GM12865 (cell line): ENCODE measurements at regions not wholly inside any gene's neighbourhood (a gene's known extent, or its start where the extent isn't known, plus 50 kb on each side); places are given as distances from the start of the nearest gene placed in this dataset.

Experiments
- DNase-seq: peaks from one replicate; pipeline ENCODE4 v3.0.0; 2010; ENCODE audit warnings: low read depth
- H3K4me3 ChIP-seq: 2 replicates; pipeline ENCODE4 v1.5.1; 2011; ENCODE audit warnings: mild to moderate bottlenecking, low read depth, low read length, control low read depth
- CTCF ChIP-seq: IDR thresholded peaks from 2 replicates; pipeline ENCODE4 v1.5.1; 2011; ENCODE audit warnings: low read length, control low read depth, low read depth, inconsistent platforms; ENCODE audit not compliant: insufficient read depth; ENCODE audit errors: missing control alignments

GRCh38 chr10:85447690-85448089, 918.9 kb downstream of the GRID1 start:
- no peak for TF ChIP-seq CTCF
- no peak overlapping the region for H3K4me3 ChIP-seq
- DNase-seq, result no peak

GRCh38 chr10:85448716-85449115, 917.9 kb downstream of the GRID1 start:
- no peak for TF ChIP-seq CTCF
- no peak overlapping the region for H3K4me3 ChIP-seq
- no peak for DNase-seq

- TF ChIP-seq CTCF, result no peak
- no peak for DNase-seq
- no peak overlapping the region for H3K4me3 ChIP-seq
Observed at GRCh38 chr10:85454386-85454785, 912.2 kb downstream of the GRID1 start.

GRCh38 chr10:85457191-85457590, 909.4 kb downstream of the GRID1 start:
- DNase-seq, result no peak
- TF ChIP-seq CTCF, result no peak
- H3K4me3 ChIP-seq, result no peak overlapping the region

- H3K4me3 ChIP-seq, result no peak overlapping the region
- TF ChIP-seq CTCF, result no peak
- no peak for DNase-seq
Observed at GRCh38 chr10:85458324-85458723, 908.3 kb downstream of the GRID1 start.

GRCh38 chr10:85459906-85460305, 906.7 kb downstream of the GRID1 start:
- H3K4me3 ChIP-seq, result no peak overlapping the region
- TF ChIP-seq CTCF, result no peak
- DNase-seq, result no peak

- H3K4me3 ChIP-seq, result no peak overlapping the region
- TF ChIP-seq CTCF, result no peak
- DNase-seq, result no peak
Observed at GRCh38 chr10:85464336-85464735, 902.3 kb downstream of the GRID1 start.
